Astrocyte of the spinal cord (primary cell): ENCODE measurements at regions not wholly inside any gene's neighbourhood (a gene's known extent, or its start where the extent isn't known, plus 50 kb on each side); places are given as distances from the start of the nearest gene placed in this dataset.

Experiments
- DNase-seq: peaks from one replicate; pipeline ENCODE4 v3.0.0; 2011; ENCODE audit warnings: low read depth, low spot score
- H3K4me3 ChIP-seq: 2 replicates; pipeline ENCODE4 v1.5.1; 2011; ENCODE audit warnings: low read depth, mild to moderate bottlenecking, low read length, moderate library complexity
- CTCF ChIP-seq: IDR thresholded peaks from 2 replicates; pipeline ENCODE4 v1.5.1; 2012; ENCODE audit warnings: low read depth, mild to moderate bottlenecking, low read length, inconsistent platforms
- in situ Hi-C: cut with HindIII; loops from 2 replicates; pipeline ENCODE4 v1.10.0; 2017; ENCODE audit warnings: low sequenced_read_pairs

DNA sequence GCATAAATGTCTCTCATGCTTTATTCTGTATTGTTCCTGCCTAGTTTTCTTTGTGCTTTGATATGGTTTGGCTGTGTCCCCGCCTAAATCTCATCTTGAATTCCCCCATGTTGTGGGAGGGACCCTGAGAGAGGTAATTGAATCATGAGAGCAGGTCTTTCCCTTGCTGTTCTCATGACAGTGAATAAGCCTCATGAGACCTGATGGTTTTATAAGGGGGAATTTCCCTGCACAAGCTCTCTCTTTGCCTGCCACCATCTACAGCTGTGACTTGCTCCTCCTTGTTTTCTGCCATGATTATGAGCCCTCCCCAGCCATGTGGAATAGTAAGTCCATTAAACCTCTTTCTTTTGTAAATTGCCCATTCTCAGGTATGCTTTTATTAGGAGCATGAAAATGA, 1596.6 kb downstream of the SI start:
- TF ChIP-seq CTCF, result no peak
- DNase-seq, result no peak
- no peak overlapping the region for H3K4me3 ChIP-seq
- in situ Hi-C loops, result no loop called here

GRCh38 chr3:163476179-163476578, 1602.1 kb downstream of the SI start:
- peak; percentile 12 for TF ChIP-seq CTCF

GRCh38 chr3:163474766-163475165, 1603.5 kb downstream of the SI start:
- in situ Hi-C loops, result no loop called here
- H3K4me3 ChIP-seq, result no peak overlapping the region
- no peak for TF ChIP-seq CTCF
- DNase-seq, result no peak

More at GRCh38 chr3:163476179-163476578, 1602.1 kb downstream of the SI start:
- H3K4me3 ChIP-seq, result no peak overlapping the region
- in situ Hi-C loops, result no loop called here
- peak; percentile 2 for DNase-seq

GRCh38 chr3:163468531-163469335, 1609.6 kb downstream of the SI start:
- in situ Hi-C loops, result no loop called here
- no peak overlapping the region for H3K4me3 ChIP-seq
- TF ChIP-seq CTCF, result no peak
- no peak for DNase-seq

DNA sequence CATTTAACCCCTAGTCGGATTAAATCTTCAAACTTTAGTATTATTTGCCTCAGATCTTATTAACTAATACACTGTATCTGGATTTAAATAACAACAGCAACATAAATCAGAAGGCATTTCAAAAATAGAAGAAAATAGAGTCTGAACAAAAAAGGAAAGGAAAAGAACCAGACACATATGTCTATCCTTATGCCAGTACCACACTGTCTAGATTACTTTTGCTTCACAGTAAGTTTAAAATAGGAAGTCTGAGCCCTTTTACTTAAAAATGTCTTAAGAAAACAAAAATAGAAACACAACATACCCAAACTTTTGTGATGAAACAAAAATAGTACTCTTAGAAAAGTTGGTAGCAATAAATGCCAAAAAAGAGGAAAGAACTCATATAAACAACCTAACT, 1615.8 kb downstream of the SI start:
- in situ Hi-C loops, result no loop called here
- no peak for DNase-seq
- no peak overlapping the region for H3K4me3 ChIP-seq
- no peak for TF ChIP-seq CTCF

- in situ Hi-C loops, result no loop called here
- DNase-seq, result no peak
- TF ChIP-seq CTCF, result no peak
- H3K4me3 ChIP-seq, result no peak overlapping the region
Measured at GRCh38 chr3:163450698-163451097, 1627.6 kb downstream of the SI start.
